ENCODE measurements at regions not wholly inside any gene's neighbourhood (a gene's known extent, or its start where the extent isn't known, plus 50 kb on each side); places are given as distances from the start of the nearest gene placed in this dataset.

GRCh38 chr6:90411292-90411781 is 114.7 kb upstream of the BACH2 start:
- DNase-seq (ENCODE audit: low spot score) = no peak
- ATAC-seq = no peak
- intact Hi-C loops (cut with DNase I) = no loop called here

GRCh38 chr6:90409700-90410099 is 113.1 kb upstream of the BACH2 start:
- intact Hi-C loops (cut with DNase I) = no loop called here
- DNase-seq (ENCODE audit: low spot score) (no peak), ATAC-seq (no peak)

- DNase-seq (ENCODE audit: low spot score) (no peak), ATAC-seq (no peak)
- intact Hi-C loops (cut with DNase I) = no loop called here
Observed at GRCh38 chr6:90406957-90407356, 110.3 kb upstream of the BACH2 start.

GRCh38 chr6:90406142-90406794 is 109.6 kb upstream of the BACH2 start:
- no peak for DNase-seq (ENCODE audit: low spot score)
- ATAC-seq = no peak

GRCh38 chr6:90403489-90404381 is 107.1 kb upstream of the BACH2 start:
- DNase-seq (ENCODE audit: low spot score) = no peak
- ATAC-seq = peak; percentile 87
- intact Hi-C loops (cut with DNase I) = no loop called here

More at GRCh38 chr6:90406142-90406794, 109.6 kb upstream of the BACH2 start:
- intact Hi-C loops (cut with DNase I) = no loop called here

GRCh38 chr6:90402831-90403192 is 106.2 kb upstream of the BACH2 start:
- intact Hi-C loops (cut with DNase I) = no loop called here
- no peak for ATAC-seq

GRCh38 chr6:90401933-90402830 is 105.5 kb upstream of the BACH2 start:
- intact Hi-C loops (cut with DNase I) = no loop called here
- no peak for ATAC-seq
- DNase-seq (ENCODE audit: low spot score) = no peak

More at GRCh38 chr6:90402831-90403192, 106.2 kb upstream of the BACH2 start:
- DNase-seq (ENCODE audit: low spot score) = no peak

GRCh38 chr6:90399970-90400369 is 103.3 kb upstream of the BACH2 start:
- intact Hi-C loops (cut with DNase I) = no loop called here
- ATAC-seq (no peak), DNase-seq (ENCODE audit: low spot score) (no peak)

- ATAC-seq = no peak
Observed at GRCh38 chr6:90397929-90398674, 101.5 kb upstream of the BACH2 start.

GRCh38 chr6:90397047-90397446 is 100.4 kb upstream of the BACH2 start:
- no peak for DNase-seq (ENCODE audit: low spot score)
- intact Hi-C loops (cut with DNase I) = no loop called here
- ATAC-seq = no peak

More at GRCh38 chr6:90397929-90398674, 101.5 kb upstream of the BACH2 start:
- intact Hi-C loops (cut with DNase I) = no loop called here
- DNase-seq (ENCODE audit: low spot score) = no peak

- peak; percentile 84 for ATAC-seq
- peak; percentile 74 for DNase-seq (ENCODE audit: low spot score)
- intact Hi-C loops (cut with DNase I) = no loop called here
Observed at GRCh38 chr6:90393232-90393884, 96.7 kb upstream of the BACH2 start.

GRCh38 chr6:90390379-90390778 is 93.7 kb upstream of the BACH2 start:
- DNase-seq (ENCODE audit: low spot score) (no peak), ATAC-seq (no peak)
- intact Hi-C loops (cut with DNase I) = no loop called here

- DNase-seq (ENCODE audit: low spot score) (no peak), ATAC-seq (no peak)
- intact Hi-C loops (cut with DNase I) = no loop called here
Observed at GRCh38 chr6:90388395-90388794, 91.8 kb upstream of the BACH2 start.

GRCh38 chr6:90387826-90388225 is 91.2 kb upstream of the BACH2 start:
- intact Hi-C loops (cut with DNase I) = no loop called here
- DNase-seq (ENCODE audit: low spot score) (no peak), ATAC-seq (no peak)

- no peak for ATAC-seq
- intact Hi-C loops (cut with DNase I) = no loop called here
- DNase-seq (ENCODE audit: low spot score) = no peak
Observed at GRCh38 chr6:90387383-90387775, 90.7 kb upstream of the BACH2 start.

- ATAC-seq = no peak
Observed at GRCh38 chr6:90386399-90387382, 90.0 kb upstream of the BACH2 start.

GRCh38 chr6:90385759-90386313 is 89.2 kb upstream of the BACH2 start:
- intact Hi-C loops (cut with DNase I) = no loop called here
- no peak for ATAC-seq
- DNase-seq (ENCODE audit: low spot score) = no peak

More at GRCh38 chr6:90386399-90387382, 90.0 kb upstream of the BACH2 start:
- DNase-seq (ENCODE audit: low spot score) = no peak
- intact Hi-C loops (cut with DNase I) = no loop called here

Measured in sciatic nerve (tissue), 2 donors.